22Rv1 (cell line): ENCODE measurements at regions not wholly inside any gene's neighbourhood (a gene's known extent, or its start where the extent isn't known, plus 50 kb on each side); places are given as distances from the start of the nearest gene placed in this dataset.

Experiments
- ZFX ChIP-seq: fragments of 450-650 bp; IDR thresholded peaks from 2 replicates; pipeline ENCODE4 v1.6.1; 2017; ENCODE audit warnings: antibody characterized with exemption, borderline replicate concordance
- TF ChIP-seq, protein P1 (sequence below): fragments of 450-650 bp; IDR thresholded peaks from 2 replicates; pipeline ENCODE4 v1.5.1; 2017; ENCODE audit warnings: mild to moderate bottlenecking

DNA sequence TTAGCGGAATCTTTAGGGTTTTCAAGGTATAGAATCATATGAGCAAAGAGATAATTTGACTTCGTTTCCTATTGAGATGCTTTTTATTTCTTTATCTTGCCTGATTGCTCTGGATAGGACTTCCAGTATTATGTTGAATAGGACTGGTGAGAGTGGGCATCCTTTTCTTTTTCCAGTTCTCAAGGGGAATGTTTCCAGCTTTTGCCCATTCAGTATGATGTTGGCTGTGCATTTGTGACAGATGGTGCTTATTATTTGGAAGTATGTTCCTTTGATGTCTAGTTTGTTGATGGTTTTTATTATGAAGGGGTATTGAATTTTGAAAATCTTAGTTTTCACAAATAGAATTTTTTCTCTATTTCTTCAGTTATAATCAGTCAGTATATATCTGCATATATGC lies 656.6 kb upstream of the MAP3K7 start:
- TF ChIP-seq, protein P1, sequence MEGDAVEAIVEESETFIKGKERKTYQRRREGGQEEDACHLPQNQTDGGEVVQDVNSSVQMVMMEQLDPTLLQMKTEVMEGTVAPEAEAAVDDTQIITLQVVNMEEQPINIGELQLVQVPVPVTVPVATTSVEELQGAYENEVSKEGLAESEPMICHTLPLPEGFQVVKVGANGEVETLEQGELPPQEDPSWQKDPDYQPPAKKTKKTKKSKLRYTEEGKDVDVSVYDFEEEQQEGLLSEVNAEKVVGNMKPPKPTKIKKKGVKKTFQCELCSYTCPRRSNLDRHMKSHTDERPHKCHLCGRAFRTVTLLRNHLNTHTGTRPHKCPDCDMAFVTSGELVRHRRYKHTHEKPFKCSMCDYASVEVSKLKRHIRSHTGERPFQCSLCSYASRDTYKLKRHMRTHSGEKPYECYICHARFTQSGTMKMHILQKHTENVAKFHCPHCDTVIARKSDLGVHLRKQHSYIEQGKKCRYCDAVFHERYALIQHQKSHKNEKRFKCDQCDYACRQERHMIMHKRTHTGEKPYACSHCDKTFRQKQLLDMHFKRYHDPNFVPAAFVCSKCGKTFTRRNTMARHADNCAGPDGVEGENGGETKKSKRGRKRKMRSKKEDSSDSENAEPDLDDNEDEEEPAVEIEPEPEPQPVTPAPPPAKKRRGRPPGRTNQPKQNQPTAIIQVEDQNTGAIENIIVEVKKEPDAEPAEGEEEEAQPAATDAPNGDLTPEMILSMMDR = no peak
- no peak for TF ChIP-seq ZFX
